Neural progenitor cell (in vitro differentiated cells): ENCODE measurements at regions not wholly inside any gene's neighbourhood (a gene's known extent, or its start where the extent isn't known, plus 50 kb on each side); places are given as distances from the start of the nearest gene placed in this dataset.

Experiments used
- DNase-seq: peaks from one replicate; pipeline ENCODE4 v3.0.0-alpha.2; 2016; ENCODE audit warnings: low spot score
- H2AFZ ChIP-seq: fragments of 200-600 bp; sonication (generic); replicated peaks from 2 replicates; pipeline ENCODE4 v1.6.1; 2016; ENCODE audit warnings: antibody characterized with exemption
- H3F3A ChIP-seq: fragments of 200-600 bp; sonication (generic); 2 replicates; pipeline ENCODE4 v1.6.1; 2016; ENCODE audit warnings: antibody characterized with exemption, low read depth
- H3K27ac ChIP-seq: fragments of 200-600 bp; sonication (generic); 2 replicates; pipeline ENCODE4 v1.5.1; 2016; ENCODE audit warnings: mild to moderate bottlenecking
- H3K27me3 ChIP-seq: fragments of 200-600 bp; sonication (generic); 2 replicates; pipeline ENCODE4 v1.6.1; 2016; ENCODE audit warnings: mild to moderate bottlenecking, moderate library complexity
- H3K36me3 ChIP-seq: fragments of 200-600 bp; sonication (generic); 2 replicates; pipeline ENCODE4 v1.5.1; 2016
- H3K4me1 ChIP-seq: fragments of 200-600 bp; sonication (generic); 2 replicates; pipeline ENCODE4 v1.6.1; 2016; ENCODE audit warnings: mixed run types
- H3K4me2 ChIP-seq: fragments of 200-600 bp; sonication (generic); 2 replicates; pipeline ENCODE4 v1.6.1; 2016
- H3K4me3 ChIP-seq: fragments of 200-600 bp; sonication (generic); 2 replicates; pipeline ENCODE4 v1.5.1; 2016
- H3K79me2 ChIP-seq: fragments of 200-600 bp; sonication (generic); 2 replicates; pipeline ENCODE4 v1.6.1; 2016; ENCODE audit warnings: low read depth
- H3K9ac ChIP-seq: fragments of 200-600 bp; sonication (generic); 2 replicates; pipeline ENCODE4 v1.6.1; 2016
- H3K9me3 ChIP-seq: fragments of 200-600 bp; sonication (generic); 2 replicates; pipeline ENCODE4 v1.5.1; 2016; ENCODE audit warnings: low read depth
- H4K20me1 ChIP-seq: fragments of 200-600 bp; sonication (generic); 2 replicates; pipeline ENCODE4 v1.6.1; 2016; ENCODE audit warnings: low read depth
- H3K27ac Mint-ChIP-seq: 3 replicates; pipeline ENCODE4 v1.8.0; 2021; ENCODE audit warnings: mixed read lengths
- H3K27me3 Mint-ChIP-seq: 2 replicates; pipeline ENCODE4 v1.8.0; 2022; ENCODE audit warnings: low read depth, mild to moderate bottlenecking, inconsistent platforms, moderate library complexity, mixed read lengths; ENCODE audit not compliant: insufficient read depth
- H3K36me3 Mint-ChIP-seq: 3 replicates; pipeline ENCODE4 v1.8.0; 2021; ENCODE audit warnings: mixed read lengths
- H3K4me1 Mint-ChIP-seq: 3 replicates; pipeline ENCODE4 v1.8.0; 2021; ENCODE audit warnings: mixed read lengths
- H3K4me3 Mint-ChIP-seq: 3 replicates; pipeline ENCODE4 v1.8.0; 2021; ENCODE audit warnings: mild to moderate bottlenecking, moderate library complexity, mixed read lengths
- H3K9me3 Mint-ChIP-seq: 3 replicates; pipeline ENCODE4 v1.8.0; 2020; ENCODE audit warnings: mixed read lengths
- CTCF ChIP-seq: fragments of 200-600 bp; sonication (generic); IDR thresholded peaks from 2 replicates; pipeline ENCODE4 v1.5.1; 2017; ENCODE audit warnings: antibody characterized with exemption, mild to moderate bottlenecking
- EZH2 ChIP-seq: fragments of 200-600 bp; sonication (generic); IDR thresholded peaks from 2 replicates; pipeline ENCODE4 v1.6.1; 2017; ENCODE audit warnings: antibody characterized with exemption, mild to moderate bottlenecking, moderate library complexity
- EZH2phosphoT487 ChIP-seq: fragments of 200-600 bp; sonication (generic); IDR thresholded peaks from 2 replicates; pipeline ENCODE4 v1.6.1; 2017; ENCODE audit warnings: antibody characterized with exemption

DNA sequence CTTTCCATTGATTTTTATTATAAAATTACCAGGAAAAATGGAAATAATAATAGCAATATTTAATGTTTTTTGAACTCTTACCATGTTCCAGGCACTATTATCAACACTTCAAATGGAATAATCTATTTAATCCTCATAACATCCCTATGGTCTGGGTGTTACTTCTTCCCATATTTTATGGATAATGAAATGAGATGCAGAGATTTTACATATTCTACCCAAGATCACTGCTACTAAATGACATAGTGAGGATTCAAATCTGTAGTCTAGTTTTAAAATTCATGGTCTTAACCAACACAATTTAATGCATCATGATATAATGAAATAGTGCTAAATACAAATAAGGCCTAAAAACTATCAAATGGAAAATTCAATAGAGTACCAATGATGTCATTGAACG lies 70.4 kb upstream of the COL3A1 start:
- Histone ChIP-seq H3K79me2 (no peaks in the 10 kb centered on the region), H3K4me3 (no peak overlapping the region), H2AFZ (no peak overlapping the region), H3K27me3 (no peaks in the 10 kb centered on the region), H3K27ac (no peak overlapping the region), H3F3A (no peaks in the 10 kb centered on the region), H3K9ac (no peak overlapping the region), H3K36me3 (no peaks in the 10 kb centered on the region), H4K20me1 (no peaks in the 10 kb centered on the region), H3K4me1 (no peaks in the 10 kb centered on the region), H3K9me3 (no peaks in the 10 kb centered on the region), H3K4me2 (no peak overlapping the region)
- Mint-ChIP-seq H3K4me1 (no peaks in the 10 kb centered on the region), H3K27ac (no peak overlapping the region), H3K4me3 (no peak overlapping the region), H3K9me3 (no peaks in the 10 kb centered on the region), H3K27me3 (no peaks in the 10 kb centered on the region), H3K36me3 (no peaks in the 10 kb centered on the region)
- no peak for TF ChIP-seq EZH2phosphoT487
- no peak for TF ChIP-seq EZH2
- no peak for TF ChIP-seq CTCF
- DNase-seq: no peak

DNA sequence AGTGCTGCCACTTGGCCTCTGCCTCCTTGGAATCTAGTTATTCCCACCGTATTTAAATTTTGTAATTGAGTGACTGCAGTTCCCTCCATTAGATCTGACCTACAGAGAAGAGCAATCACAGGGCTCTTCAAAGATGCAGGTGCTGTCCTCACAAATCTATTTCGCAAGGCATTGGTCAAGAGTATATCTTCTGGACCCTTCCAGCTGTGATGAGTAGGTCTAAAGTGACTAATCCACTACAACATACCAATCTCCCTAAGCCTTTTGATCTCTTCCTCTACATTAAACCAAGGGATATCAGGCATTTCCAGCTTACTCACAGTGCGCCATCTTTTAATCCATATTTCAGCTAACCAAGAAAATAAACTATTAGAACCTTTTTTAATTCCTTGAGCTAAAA lies 65.1 kb upstream of the COL3A1 start:
- TF ChIP-seq EZH2phosphoT487 (no peak), EZH2 (no peak), CTCF (no peak)
- no peaks in the 10 kb centered on the region for H3K36me3 ChIP-seq
- H3K4me2 ChIP-seq: no peak overlapping the region
- Mint-ChIP-seq H3K9me3 (no peaks in the 10 kb centered on the region), H3K27ac (no peak overlapping the region), H3K4me3 (no peak overlapping the region), H3K4me1 (no peaks in the 10 kb centered on the region), H3K36me3 (no peaks in the 10 kb centered on the region), H3K27me3 (peaks cover 2% of the 10 kb centered on the region)
- no peak overlapping the region for H3K27ac ChIP-seq
- H3K79me2 ChIP-seq: no peaks in the 10 kb centered on the region
- no peaks in the 10 kb centered on the region for H3K4me1 ChIP-seq
- no peaks in the 10 kb centered on the region for H3K9me3 ChIP-seq
- H2AFZ ChIP-seq: no peak overlapping the region
- H3K4me3 ChIP-seq: no peak overlapping the region
- DNase-seq: no peak
- no peaks in the 10 kb centered on the region for H4K20me1 ChIP-seq
- no peaks in the 10 kb centered on the region for H3K27me3 ChIP-seq
- no peak overlapping the region for H3K9ac ChIP-seq
- H3F3A ChIP-seq: no peaks in the 10 kb centered on the region

- Histone ChIP-seq H3K9me3 (no peaks in the 10 kb centered on the region), H4K20me1 (no peaks in the 10 kb centered on the region), H3K27me3 (no peaks in the 10 kb centered on the region), H3K4me3 (no peak overlapping the region), H3K27ac (no peak overlapping the region), H3K4me2 (no peak overlapping the region), H3K9ac (no peak overlapping the region), H3K36me3 (no peaks in the 10 kb centered on the region), H2AFZ (no peak overlapping the region), H3K4me1 (no peaks in the 10 kb centered on the region), H3F3A (no peaks in the 10 kb centered on the region), H3K79me2 (no peaks in the 10 kb centered on the region)
- no peak for DNase-seq
- H3K27me3 Mint-ChIP-seq: no peaks in the 10 kb centered on the region
- no peaks in the 10 kb centered on the region for H3K4me1 Mint-ChIP-seq
- no peak overlapping the region for H3K27ac Mint-ChIP-seq
- no peak for TF ChIP-seq CTCF
- TF ChIP-seq EZH2phosphoT487: no peak
- TF ChIP-seq EZH2: no peak
- H3K9me3 Mint-ChIP-seq: no peaks in the 10 kb centered on the region
- no peaks in the 10 kb centered on the region for H3K36me3 Mint-ChIP-seq
- no peak overlapping the region for H3K4me3 Mint-ChIP-seq
Observed at GRCh38 chr2:188916736-188917135, 57.4 kb upstream of the COL3A1 start.

DNA sequence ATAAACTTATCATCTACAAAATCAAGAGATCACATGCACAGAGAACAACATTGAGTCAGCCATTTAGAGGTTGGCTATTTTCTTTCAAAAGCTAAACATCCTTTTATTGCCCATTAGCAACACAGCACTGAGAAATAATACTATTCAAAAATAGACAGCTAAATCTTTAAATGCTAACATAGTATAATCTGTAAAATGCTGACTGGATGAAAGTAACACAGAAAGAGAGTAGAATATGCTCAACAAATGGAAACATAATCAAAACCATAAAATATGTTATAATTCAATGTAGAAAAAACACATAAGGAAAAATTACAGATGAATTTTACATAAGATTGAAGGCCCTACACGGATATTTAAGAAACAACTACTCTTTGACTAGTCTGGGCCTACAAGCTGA lies 56.5 kb upstream of the COL3A1 start:
- Histone ChIP-seq H3K27ac (no peak overlapping the region), H3K36me3 (no peaks in the 10 kb centered on the region), H2AFZ (no peak overlapping the region), H3K4me1 (no peaks in the 10 kb centered on the region), H3K4me2 (no peak overlapping the region), H3K79me2 (no peaks in the 10 kb centered on the region), H3K9ac (no peak overlapping the region), H3K9me3 (no peaks in the 10 kb centered on the region), H3K4me3 (no peak overlapping the region), H3K27me3 (no peaks in the 10 kb centered on the region), H4K20me1 (no peaks in the 10 kb centered on the region), H3F3A (no peaks in the 10 kb centered on the region)
- no peaks in the 10 kb centered on the region for H3K4me1 Mint-ChIP-seq
- no peak overlapping the region for H3K4me3 Mint-ChIP-seq
- H3K36me3 Mint-ChIP-seq: no peaks in the 10 kb centered on the region
- no peak overlapping the region for H3K27ac Mint-ChIP-seq
- no peak for DNase-seq
- H3K9me3 Mint-ChIP-seq: no peaks in the 10 kb centered on the region
- TF ChIP-seq EZH2phosphoT487 (no peak), CTCF (no peak), EZH2 (no peak)
- H3K27me3 Mint-ChIP-seq: no peaks in the 10 kb centered on the region
